Ishikawa (cell line): ENCODE measurements at regions not wholly inside any gene's neighbourhood (a gene's known extent, or its start where the extent isn't known, plus 50 kb on each side); places are given as distances from the start of the nearest gene placed in this dataset.

Experiments used
- CEBPB ChIP-seq: IDR thresholded peaks from 2 replicates; pipeline ENCODE4 v1.6.1; 2012
- CREB1 ChIP-seq: IDR thresholded peaks from 2 replicates; pipeline ENCODE4 v1.6.1; 2012; ENCODE audit warnings: low read depth
- EGR1 ChIP-seq: IDR thresholded peaks from 2 replicates; pipeline ENCODE4 v1.6.1; 2012
- EP300 ChIP-seq: IDR thresholded peaks from 2 replicates; pipeline ENCODE4 v1.6.1; 2012; ENCODE audit warnings: borderline replicate concordance
- FOXM1 ChIP-seq: IDR thresholded peaks from 2 replicates; pipeline ENCODE4 v1.6.1; 2012; ENCODE audit warnings: low read depth, borderline replicate concordance
- MAX ChIP-seq: IDR thresholded peaks from 2 replicates; pipeline ENCODE4 v1.6.1; 2012
- NFIC ChIP-seq: IDR thresholded peaks from 2 replicates; pipeline ENCODE4 v1.6.1; 2012
- RAD21 ChIP-seq: IDR thresholded peaks from 2 replicates; pipeline ENCODE4 v1.6.1; 2012; ENCODE audit warnings: low read depth
- REST ChIP-seq: IDR thresholded peaks from 2 replicates; pipeline ENCODE4 v1.6.1; 2012; ENCODE audit warnings: low read depth, mild to moderate bottlenecking
- TAF1 ChIP-seq: IDR thresholded peaks from 2 replicates; pipeline ENCODE4 v1.6.1; 2012; ENCODE audit warnings: low read depth, mild to moderate bottlenecking
- TCF12 ChIP-seq: IDR thresholded peaks from 2 replicates; pipeline ENCODE4 v1.6.1; 2012; ENCODE audit warnings: low read depth
- TEAD4 ChIP-seq: IDR thresholded peaks from 2 replicates; pipeline ENCODE4 v1.6.1; 2012
- USF1 ChIP-seq: IDR thresholded peaks from 2 replicates; pipeline ENCODE4 v1.6.1; 2012
- YY1 ChIP-seq: IDR thresholded peaks from 2 replicates; pipeline ENCODE4 v1.6.1; 2012; ENCODE audit warnings: low read depth
- ZBTB7A ChIP-seq: IDR thresholded peaks from 2 replicates; pipeline ENCODE4 v1.6.1; 2012; ENCODE audit warnings: low read depth

- no peak for TF ChIP-seq EP300
- TF ChIP-seq RAD21, result no peak
- TF ChIP-seq USF1, result no peak
- no peak for TF ChIP-seq TAF1
- TF ChIP-seq FOXM1, result no peak
- no peak for TF ChIP-seq NFIC
- no peak for TF ChIP-seq TCF12
- TF ChIP-seq MAX, result no peak
- no peak for TF ChIP-seq REST
- no peak for TF ChIP-seq TEAD4
- TF ChIP-seq CREB1, result no peak
Observed at GRCh38 chr10:124300735-124301134, 118.0 kb downstream of the OAT start.

GRCh38 chr10:124300224-124300623, 118.5 kb downstream of the OAT start:
- no peak for TF ChIP-seq TCF12

- TF ChIP-seq CEBPB (no peak), TCF12 (no peak), USF1 (no peak), FOXM1 (no peak), EP300 (no peak), NFIC (no peak), ZBTB7A (no peak), TEAD4 (no peak), CREB1 (no peak), YY1 (no peak), EGR1 (no peak), REST (no peak), TAF1 (no peak), MAX (no peak), RAD21 (no peak)
Observed at GRCh38 chr10:124299696-124300095, 119.0 kb downstream of the OAT start.

GRCh38 chr10:124298891-124299290, 119.8 kb downstream of the OAT start:
- TF ChIP-seq TCF12 (no peak), NFIC (no peak), EGR1 (no peak), CEBPB (no peak), EP300 (no peak), MAX (no peak), ZBTB7A (no peak), FOXM1 (no peak), REST (no peak), YY1 (no peak), TAF1 (no peak), RAD21 (no peak), USF1 (no peak), TEAD4 (no peak), CREB1 (no peak)
